Esophagus muscularis mucosa (tissue), 4 donors: ENCODE measurements at regions not wholly inside any gene's neighbourhood (a gene's known extent, or its start where the extent isn't known, plus 50 kb on each side); places are given as distances from the start of the nearest gene placed in this dataset.

ENCODE experiments used
- DNase-seq: peaks from one replicate; pipeline ENCODE4 v3.0.0-alpha.2; 2017; ENCODE audit errors: extremely low spot score
- H3K27ac ChIP-seq, 4 donors: fragments of 200-600 bp; sonication (generic); replicated peaks in 1 of 4; 1 replicate in 3 of 4; 2 replicates in 1 of 4; pipeline ENCODE4 v1.5.1; 2016 to 2019; ENCODE audit warnings: mild to moderate bottlenecking in 1 of 4
- H3K27me3 ChIP-seq, 4 donors: fragments of 200-600 bp; sonication (generic); one replicate each; pipeline versions ENCODE4 v1.5.1 to v1.6.0; 2016 to 2019
- H3K36me3 ChIP-seq, 4 donors: fragments of 200-600 bp; sonication (generic); one replicate each; pipeline ENCODE4 v1.5.1; 2016 to 2019
- H3K4me1 ChIP-seq, 4 donors: fragments of 200-600 bp; sonication (generic); one replicate each; pipeline ENCODE4 v1.5.1; 2016 to 2019
- H3K4me3 ChIP-seq, 4 donors: fragments of 200-600 bp; sonication (generic); 1 replicate in 2 of 4; 2 replicates in 2 of 4; pipeline ENCODE4 v1.5.1; 2016 to 2019; ENCODE audit warnings: mild to moderate bottlenecking in 4 of 4, moderate library complexity in 1 of 4
- H3K9me3 ChIP-seq, 4 donors: fragments of 200-600 bp; sonication (generic); 1 replicate in 3 of 4; 2 replicates in 1 of 4; pipeline ENCODE4 v1.5.1; 2016 to 2019
- CTCF ChIP-seq, 3 experiments: fragments of 200-600 bp in 2 of 3; fragments of 450-650 bp in 1 of 3; sonication (generic) in 2 of 3; IDR thresholded peaks; one replicate each; pipeline ENCODE4 v1.5.1; 2017 to 2019; ENCODE audit warnings: antibody characterized with exemption in 3 of 3, mild to moderate bottlenecking in 2 of 3, moderate library complexity in 1 of 3
- EP300 ChIP-seq: sonication (generic); formaldehyde crosslinking; IDR thresholded peaks from one replicate; pipeline ENCODE4 v1.6.1; 2017; ENCODE audit warnings: antibody characterized with exemption
- POLR2A ChIP-seq: fragments of 450-650 bp; IDR thresholded peaks from one replicate; pipeline ENCODE4 v1.6.1; 2017; ENCODE audit warnings: antibody characterized with exemption, moderate library complexity, mild to moderate bottlenecking, low read depth
- POLR2AphosphoS5 ChIP-seq, 2 donors: sonication (generic); formaldehyde crosslinking; IDR thresholded peaks; one replicate each; pipeline ENCODE4 v1.6.1; 2017; ENCODE audit warnings: antibody characterized with exemption in 2 of 2
- WGBS: methylation state at CpG from one replicate; pipeline ENCODE4 v1.1.5; 2018; 5-methylcytosine and 5-hydroxymethylcytosine counted together
- intact Hi-C: fragments of 100-400 bp; cut with DNase I; formaldehyde crosslinking; loops from one replicate; pipeline ENCODE4 v1.15.1; 2023

GRCh38 chr11:126149759-126150625 lies 61.5 kb downstream of the RPUSD4 start:
- H3K36me3 ChIP-seq = no peaks in the 10 kb centered on the region
- no peaks in the 10 kb centered on the region for H3K27me3 ChIP-seq
- DNase-seq = no peak
- H3K4me3 ChIP-seq = no peak overlapping the region
- 85% methylated on average over 15 of the region's 15 CpGs for WGBS
- peaks cover 0 to 28% (median 21%) of the 10 kb centered on the region in 4 donors for H3K4me1 ChIP-seq
- peaks cover 0 to 8% (median 0%) of the 10 kb centered on the region in 4 donors for H3K9me3 ChIP-seq
- intact Hi-C loops = no loop called here
- TF ChIP-seq EP300 = no peak
- TF ChIP-seq POLR2AphosphoS5 (IDR thresholded peaks at IDR 0.05) = no peak
- no peak overlapping the region for H3K27ac ChIP-seq

GRCh38 chr11:126148317-126148716 lies 63.1 kb downstream of the RPUSD4 start:
- H3K4me1 ChIP-seq = peaks cover 0 to 21% (median 14%) of the 10 kb centered on the region in 4 donors
- WGBS = 91% methylated on average over 2 of the region's 2 CpGs
- TF ChIP-seq EP300 = no peak
- TF ChIP-seq CTCF (IDR thresholded peaks at IDR 0.05) = no peak
- TF ChIP-seq POLR2A = no peak
- no peak for TF ChIP-seq POLR2AphosphoS5 (IDR thresholded peaks at IDR 0.05)
- no peak for DNase-seq
- intact Hi-C loops = no loop called here
- H3K36me3 ChIP-seq = no peaks in the 10 kb centered on the region
- no peak overlapping the region for H3K4me3 ChIP-seq
- no peak overlapping the region for H3K27ac ChIP-seq
- no peaks in the 10 kb centered on the region for H3K27me3 ChIP-seq
- peaks cover 0 to 8% (median 0%) of the 10 kb centered on the region in 4 donors for H3K9me3 ChIP-seq

GRCh38 chr11:126147208-126148111 lies 64.0 kb downstream of the RPUSD4 start:
- 100% methylated on average over 2 of the region's 12 CpGs for WGBS
- H3K36me3 ChIP-seq = no peaks in the 10 kb centered on the region
- intact Hi-C loops = no loop called here
- H3K4me1 ChIP-seq = peaks cover 0 to 21% (median 14%) of the 10 kb centered on the region in 4 donors
- DNase-seq = no peak
- no peak overlapping the region for H3K4me3 ChIP-seq
- no peak for TF ChIP-seq EP300
- no peak for TF ChIP-seq POLR2AphosphoS5 (IDR thresholded peaks at IDR 0.05)
- no peak for TF ChIP-seq POLR2A
- H3K27me3 ChIP-seq = no peaks in the 10 kb centered on the region
- no peak overlapping the region for H3K27ac ChIP-seq
- peaks cover 0 to 5% (median 0%) of the 10 kb centered on the region in 4 donors for H3K9me3 ChIP-seq

- 62% methylated on average over 22 of the region's 23 CpGs for WGBS
- peak overlapping the region in 1 of 4 donors; percentile 48 for H3K27ac ChIP-seq
- DNase-seq = no peak
Observed at GRCh38 chr11:126146454-126147192, 64.8 kb downstream of the RPUSD4 start.

More at GRCh38 chr11:126146454-126147192, 64.8 kb downstream of the RPUSD4 start:
- intact Hi-C loops = no loop called here
- Histone ChIP-seq H3K4me1 (peaks cover 0 to 26% (median 20%) of the 10 kb centered on the region in 4 donors), H3K4me3 (no peak overlapping the region), H3K36me3 (no peaks in the 10 kb centered on the region), H3K9me3 (no peaks in the 10 kb centered on the region), H3K27me3 (no peaks in the 10 kb centered on the region)
- TF ChIP-seq CTCF (IDR thresholded peaks at IDR 0.05) = no peak
- TF ChIP-seq POLR2AphosphoS5 (IDR thresholded peaks at IDR 0.05) = no peak
- no peak for TF ChIP-seq POLR2A
- no peak for TF ChIP-seq EP300
